OCI-LY7 (cell line): ENCODE measurements at regions not wholly inside any gene's neighbourhood (a gene's known extent, or its start where the extent isn't known, plus 50 kb on each side); places are given as distances from the start of the nearest gene placed in this dataset.

Experiments used
- BruUV-seq: library from RNA; stranded (reverse); fragments of 400-500 nt; replicated peaks from 2 replicates; lab custom pipeline; 2021; lab: Mats Ljungman, UMichigan
- CTCF ChIA-PET: fragments of 300-600 bp; sonication (Branson Sonifier 250); formaldehyde crosslinking; loops from one replicate; lab custom pipeline; 2022; ENCODE audit warnings: antibody characterized with exemption; ENCODE audit not compliant: unreplicated experiment; lab: Charles Lee
- POLR2A ChIA-PET: fragments of 300-600 bp; sonication (Branson Sonifier 250); formaldehyde crosslinking; loops from one replicate; lab custom pipeline; 2022; ENCODE audit warnings: antibody characterized with exemption; lab: Charles Lee
- DNase-seq: peaks from one replicate; pipeline ENCODE4 v3.0.0-alpha.2; 2015; ENCODE audit warnings: low spot score
- H2AFZ ChIP-seq: fragments of 200-600 bp; sonication (generic), shearing (Covaris generic); 2 replicates; pipeline ENCODE4 v1.6.1; 2014; ENCODE audit warnings: mild to moderate bottlenecking, antibody characterized with exemption, low read length, moderate library complexity
- H3K27ac ChIP-seq: fragments of 200-600 bp; sonication (generic); 2 replicates; pipeline ENCODE4 v1.5.1; 2014; ENCODE audit warnings: mixed run types, low read depth, mild to moderate bottlenecking, moderate library complexity, low read length, inconsistent platforms; ENCODE audit not compliant: poor library complexity, severe bottlenecking
- H3K36me3 ChIP-seq: fragments of 200-600 bp; sonication (generic); 2 replicates; pipeline ENCODE4 v1.6.1; 2014; ENCODE audit warnings: mild to moderate bottlenecking, antibody characterized with exemption, low read length, moderate library complexity, mixed read lengths; ENCODE audit not compliant: insufficient read depth
- H3K4me1 ChIP-seq: fragments of 200-600 bp; sonication (generic); 2 replicates; pipeline ENCODE4 v1.5.1; 2014; ENCODE audit warnings: mild to moderate bottlenecking, low read length; ENCODE audit not compliant: insufficient read depth, poor library complexity, severe bottlenecking
- H3K4me2 ChIP-seq: fragments of 200-600 bp; sonication (generic); 2 replicates; pipeline ENCODE4 v1.6.1; 2014; ENCODE audit warnings: mild to moderate bottlenecking, low read length
- H3K4me3 ChIP-seq: fragments of 200-600 bp; sonication (generic); 2 replicates; pipeline ENCODE4 v1.5.1; 2014; ENCODE audit warnings: mild to moderate bottlenecking, low read depth, low read length; ENCODE audit not compliant: poor library complexity, severe bottlenecking
- H3K79me2 ChIP-seq: fragments of 200-600 bp; sonication (generic); 2 replicates; pipeline ENCODE4 v1.6.1; 2016; ENCODE audit warnings: low read depth, mild to moderate bottlenecking, low read length, moderate library complexity, mixed read lengths; ENCODE audit not compliant: insufficient read depth
- H3K9me2 ChIP-seq: fragments of 200-600 bp; sonication (generic); 2 replicates; pipeline ENCODE4 v1.6.1; 2016; ENCODE audit warnings: mild to moderate bottlenecking, low read length, mixed read lengths; ENCODE audit not compliant: insufficient read depth
- H3K9me3 ChIP-seq: fragments of 200-600 bp; sonication (generic); 2 replicates; pipeline ENCODE4 v1.6.1; 2014; ENCODE audit warnings: mild to moderate bottlenecking, mixed run types, low read length, mixed read lengths
- H4K20me1 ChIP-seq: fragments of 200-600 bp; sonication (generic); 2 replicates; pipeline ENCODE4 v1.6.1; 2014; ENCODE audit warnings: mild to moderate bottlenecking, antibody characterized with exemption, low read length, moderate library complexity, mixed read lengths; ENCODE audit not compliant: insufficient read depth
- CTCF ChIP-seq: fragments of 200-600 bp; sonication (generic); conservative IDR thresholded peaks from 2 replicates; pipeline ENCODE4 v1.5.1; 2014; ENCODE audit warnings: mild to moderate bottlenecking, antibody characterized with exemption, low read length, moderate library complexity, mixed read lengths
- EZH2phosphoT487 ChIP-seq: fragments of 200-600 bp; sonication (generic); IDR thresholded peaks from 2 replicates; pipeline ENCODE4 v1.6.1; 2018; ENCODE audit warnings: low read depth, borderline replicate concordance, mild to moderate bottlenecking, mixed run types, antibody characterized with exemption, low read length, moderate library complexity, mixed read lengths
- intact Hi-C: fragments of 100-400 bp; cut with micrococcal nuclease; formaldehyde crosslinking; loops from one replicate; pipeline ENCODE4 v1.10.0; 2022; ENCODE audit not compliant: unreplicated experiment

- ChIA-PET POLR2A (no interaction called here), CTCF (no interaction called here)
- Histone ChIP-seq H3K27ac (no peak overlapping the region), H3K4me3 (no peak overlapping the region), H3K9me2 (no peaks in the 10 kb centered on the region), H2AFZ (no peak overlapping the region), H3K79me2 (no peaks in the 10 kb centered on the region), H3K9me3 (no peaks in the 10 kb centered on the region), H3K4me2 (no peak overlapping the region), H3K4me1 (no peaks in the 10 kb centered on the region), H4K20me1 (no peaks in the 10 kb centered on the region), H3K36me3 (no peaks in the 10 kb centered on the region)
- no peak for DNase-seq
- intact Hi-C loops = no loop called here
- TF ChIP-seq CTCF (no peak), EZH2phosphoT487 (no peak)
- BruUV-seq = no TSS peak
Measured at GRCh38 chr2:124993809-124994208, 968.7 kb downstream of the CNTNAP5 start.

GRCh38 chr2:124995185-124995912, 970.3 kb downstream of the CNTNAP5 start:
- no peaks in the 10 kb centered on the region for H3K9me3 ChIP-seq
- no peak for DNase-seq
- H3K4me2 ChIP-seq = no peak overlapping the region
- no peak overlapping the region for H2AFZ ChIP-seq
- no peaks in the 10 kb centered on the region for H3K36me3 ChIP-seq
- H3K27ac ChIP-seq = no peak overlapping the region
- H4K20me1 ChIP-seq = no peaks in the 10 kb centered on the region
- CTCF ChIA-PET = no interaction called here
- H3K9me2 ChIP-seq = no peaks in the 10 kb centered on the region
- BruUV-seq = no TSS peak
- intact Hi-C loops = no loop called here
- no peak overlapping the region for H3K4me3 ChIP-seq
- H3K79me2 ChIP-seq = no peaks in the 10 kb centered on the region
- POLR2A ChIA-PET = no interaction called here
- H3K4me1 ChIP-seq = no peaks in the 10 kb centered on the region
- TF ChIP-seq CTCF = no peak
- no peak for TF ChIP-seq EZH2phosphoT487

- H4K20me1 ChIP-seq = no peaks in the 10 kb centered on the region
- no peak overlapping the region for H3K4me2 ChIP-seq
- ChIA-PET CTCF (no interaction called here), POLR2A (no interaction called here)
- no peak for TF ChIP-seq CTCF
- no peak for TF ChIP-seq EZH2phosphoT487
- no peaks in the 10 kb centered on the region for H3K36me3 ChIP-seq
- no peak for DNase-seq
- no peaks in the 10 kb centered on the region for H3K79me2 ChIP-seq
- H3K4me3 ChIP-seq = no peak overlapping the region
- H3K9me3 ChIP-seq = no peaks in the 10 kb centered on the region
- no peaks in the 10 kb centered on the region for H3K4me1 ChIP-seq
- no TSS peak for BruUV-seq
- no peaks in the 10 kb centered on the region for H3K9me2 ChIP-seq
- no peak overlapping the region for H2AFZ ChIP-seq
- no peak overlapping the region for H3K27ac ChIP-seq
- intact Hi-C loops = no loop called here
Measured at GRCh38 chr2:124996406-124996805, 971.3 kb downstream of the CNTNAP5 start.
